Right cardiac atrium (tissue), 5 donors: ENCODE measurements at regions not wholly inside any gene's neighbourhood (a gene's known extent, or its start where the extent isn't known, plus 50 kb on each side); places are given as distances from the start of the nearest gene placed in this dataset.

Experiments
- ATAC-seq, 2 donors: fragments of 200-7000 bp; cut with Tn5 transposase; one replicate each; pipeline versions ENCODE4 v1.8.0 to v1.9.1; 2020; ENCODE audit warnings: moderate library complexity in 2 of 2, mild to moderate bottlenecking in 1 of 2
- DNase-seq, 3 donors: peaks; one replicate each; pipeline ENCODE4 v3.0.0-alpha.2; 2020
- H3K27ac ChIP-seq: one replicate; pipeline ENCODE4 v1.5.1; 2013; ENCODE audit warnings: mild to moderate bottlenecking, low read length, control low read depth, moderate library complexity
- H3K27me3 ChIP-seq: one replicate; pipeline ENCODE4 v1.6.1; 2013; ENCODE audit not compliant: control insufficient read depth, insufficient read depth
- H3K4me1 ChIP-seq: one replicate; pipeline ENCODE4 v1.6.1; 2013; ENCODE audit warnings: low read length; ENCODE audit not compliant: control insufficient read depth, insufficient read depth
- H3K4me3 ChIP-seq: one replicate; pipeline ENCODE4 v1.5.1; 2013; ENCODE audit warnings: low read length, control low read depth
- H3K9me3 ChIP-seq: one replicate; pipeline ENCODE4 v1.6.1; 2013; ENCODE audit warnings: low read length; ENCODE audit not compliant: control insufficient read depth
- WGBS: extraction: QIAGEN DNeasy Blood & Tissue Kit; methylation state at CpG from one replicate; pipeline ENCODE4 v1.1.7; 2013; 5-methylcytosine and 5-hydroxymethylcytosine counted together
- intact Hi-C, 4 donors: fragments of 100-400 bp; cut with DNase I; formaldehyde crosslinking; loops; one replicate each; pipeline versions ENCODE4 v1.11.0 to v1.14.0; 2022 to 2023
- donor health status: healthy with polysubstance abuse.
- donor health status: DM: no; HTN: yes; CAD: no.
- donor health status: DM: no; HTN: no; CAD: no.
- donor health status: DM: no; HTN: yes; CAD: no; lungs with severe emphysema.
- donor health status: DM: yes; HTN: yes; CAD: no.

- Histone ChIP-seq H3K4me3 (no peak overlapping the region), H3K27me3 (no peaks in the 10 kb centered on the region), H3K4me1 (no peaks in the 10 kb centered on the region), H3K27ac (no peak overlapping the region), H3K9me3 (no peaks in the 10 kb centered on the region)
- ATAC-seq (no peak), DNase-seq (no peak)
- intact Hi-C loops = no loop called here
Observed at GRCh38 chr4:141290771-141291170, 70.1 kb downstream of the ZNF330 start.

- Histone ChIP-seq H3K9me3 (no peaks in the 10 kb centered on the region), H3K27me3 (no peaks in the 10 kb centered on the region), H3K4me1 (no peaks in the 10 kb centered on the region), H3K27ac (no peak overlapping the region), H3K4me3 (no peak overlapping the region)
- 73% methylated on average over 2 of the region's 2 CpGs for whole genome bisulfite sequencing
- DNase-seq (no peak), ATAC-seq (no peak)
- intact Hi-C loops = no loop called here
Observed at GRCh38 chr4:141294306-141294705, 73.6 kb downstream of the ZNF330 start.

GRCh38 chr4:141301216-141301615 lies 80.5 kb downstream of the ZNF330 start:
- no peaks in the 10 kb centered on the region for H3K9me3 ChIP-seq
- ATAC-seq (peak in 1 of 2 donors; percentile 55), DNase-seq (peak in 1 of 3 donors; percentile 41)
- intact Hi-C loops = no loop called here
- H3K4me1 ChIP-seq = no peaks in the 10 kb centered on the region
- no peaks in the 10 kb centered on the region for H3K27me3 ChIP-seq
- no peak overlapping the region for H3K4me3 ChIP-seq
- 32% methylated on average over 2 of the region's 2 CpGs for WGBS
- no peak overlapping the region for H3K27ac ChIP-seq

GRCh38 chr4:141302924-141303323 lies 82.2 kb downstream of the ZNF330 start:
- no peak for DNase-seq
- Histone ChIP-seq H3K27me3 (no peaks in the 10 kb centered on the region), H3K4me3 (no peak overlapping the region), H3K27ac (no peak overlapping the region), H3K9me3 (no peaks in the 10 kb centered on the region), H3K4me1 (no peaks in the 10 kb centered on the region)
- intact Hi-C loops = no loop called here
- ATAC-seq = no peak
- 54% methylated on average over 1 of the region's 1 CpG for WGBS

GRCh38 chr4:141304346-141304745 lies 83.7 kb downstream of the ZNF330 start:
- WGBS = 82% methylated on average over 2 of the region's 2 CpGs
- H3K27me3 ChIP-seq = no peaks in the 10 kb centered on the region
- H3K27ac ChIP-seq = no peak overlapping the region
- H3K4me1 ChIP-seq = no peaks in the 10 kb centered on the region
- no peaks in the 10 kb centered on the region for H3K9me3 ChIP-seq
- intact Hi-C loops = no loop called here
- no peak overlapping the region for H3K4me3 ChIP-seq
- DNase-seq (no peak), ATAC-seq (no peak)

- ATAC-seq (no peak), DNase-seq (no peak)
- no peaks in the 10 kb centered on the region for H3K27me3 ChIP-seq
- no peak overlapping the region for H3K4me3 ChIP-seq
- intact Hi-C loops = no loop called here
- whole genome bisulfite sequencing = 59% methylated on average over 7 of the region's 7 CpGs
- no peaks in the 10 kb centered on the region for H3K4me1 ChIP-seq
- H3K27ac ChIP-seq = no peak overlapping the region
- H3K9me3 ChIP-seq = no peaks in the 10 kb centered on the region
Observed at GRCh38 chr4:141306331-141306730, 85.6 kb downstream of the ZNF330 start.

GRCh38 chr4:141307241-141307689 lies 86.6 kb downstream of the ZNF330 start:
- intact Hi-C loops = no loop called here
- no peak overlapping the region for H3K27ac ChIP-seq
- no peaks in the 10 kb centered on the region for H3K9me3 ChIP-seq
- no peak overlapping the region for H3K4me3 ChIP-seq
- peak; percentile 84 to 88 for ATAC-seq
- WGBS = 33% methylated on average over 5 of the region's 5 CpGs
- DNase-seq = peak; percentile 21 to 61 (median 52)
- no peaks in the 10 kb centered on the region for H3K27me3 ChIP-seq
- no peaks in the 10 kb centered on the region for H3K4me1 ChIP-seq

GRCh38 chr4:141309874-141310273 lies 89.2 kb downstream of the ZNF330 start:
- DNase-seq = no peak
- intact Hi-C loops = no loop called here
- H3K4me3 ChIP-seq = no peak overlapping the region
- ATAC-seq = no peak
- no peak overlapping the region for H3K27ac ChIP-seq
- no peaks in the 10 kb centered on the region for H3K4me1 ChIP-seq
- no peaks in the 10 kb centered on the region for H3K27me3 ChIP-seq
- no peaks in the 10 kb centered on the region for H3K9me3 ChIP-seq
- 93% methylated on average over 3 of the region's 3 CpGs for WGBS

GRCh38 chr4:141311246-141312204 lies 90.8 kb downstream of the ZNF330 start:
- DNase-seq = no peak
- Histone ChIP-seq H3K4me1 (no peaks in the 10 kb centered on the region), H3K9me3 (no peaks in the 10 kb centered on the region), H3K27me3 (no peaks in the 10 kb centered on the region), H3K27ac (no peak overlapping the region), H3K4me3 (no peak overlapping the region)
- intact Hi-C loops = no loop called here
- ATAC-seq = no peak
- 79% methylated on average over 5 of the region's 5 CpGs for WGBS

- intact Hi-C loops = no loop called here
- H3K9me3 ChIP-seq = no peaks in the 10 kb centered on the region
- ATAC-seq = no peak
- WGBS = 91% methylated on average over 1 of the region's 1 CpG
- H3K27ac ChIP-seq = no peak overlapping the region
- no peak overlapping the region for H3K4me3 ChIP-seq
- H3K27me3 ChIP-seq = no peaks in the 10 kb centered on the region
- H3K4me1 ChIP-seq = no peaks in the 10 kb centered on the region
- DNase-seq = no peak
Observed at GRCh38 chr4:141314627-141315026, 93.9 kb downstream of the ZNF330 start.

- 90% methylated on average over 6 of the region's 6 CpGs for WGBS
Observed at GRCh38 chr4:141328560-141329173, 108.0 kb downstream of the ZNF330 start.

More at GRCh38 chr4:141328560-141329173, 108.0 kb downstream of the ZNF330 start:
- no peaks in the 10 kb centered on the region for H3K27me3 ChIP-seq
- no peaks in the 10 kb centered on the region for H3K9me3 ChIP-seq
- H3K27ac ChIP-seq = no peak overlapping the region
- ATAC-seq (no peak), DNase-seq (no peak)
- intact Hi-C loops = no loop called here
- no peak overlapping the region for H3K4me3 ChIP-seq
- H3K4me1 ChIP-seq = no peaks in the 10 kb centered on the region
